ENCODE measurements at regions not wholly inside any gene's neighbourhood (a gene's known extent, or its start where the extent isn't known, plus 50 kb on each side); places are given as distances from the start of the nearest gene placed in this dataset.

DNA sequence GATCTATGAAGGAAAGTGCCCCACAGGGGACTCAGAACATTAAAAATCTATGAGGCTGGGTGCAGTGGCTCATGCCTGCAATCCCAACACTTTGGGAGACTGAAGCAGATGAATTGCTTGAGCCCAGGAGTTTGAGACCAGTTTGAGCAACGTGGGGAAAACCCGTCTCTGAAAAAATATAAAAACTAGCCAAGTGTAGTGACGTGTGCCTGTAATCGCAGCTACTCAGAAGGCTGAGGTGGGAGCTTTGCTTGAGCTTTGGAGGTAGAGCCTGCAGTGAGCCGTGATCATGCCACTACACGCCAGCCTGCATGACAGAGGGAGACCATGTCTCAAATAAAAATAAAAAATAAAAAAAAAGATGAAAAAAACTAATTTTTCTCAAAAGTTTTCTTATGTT, 1070.6 kb downstream of the PCDH9 start:
- TF ChIP-seq, protein P1, sequence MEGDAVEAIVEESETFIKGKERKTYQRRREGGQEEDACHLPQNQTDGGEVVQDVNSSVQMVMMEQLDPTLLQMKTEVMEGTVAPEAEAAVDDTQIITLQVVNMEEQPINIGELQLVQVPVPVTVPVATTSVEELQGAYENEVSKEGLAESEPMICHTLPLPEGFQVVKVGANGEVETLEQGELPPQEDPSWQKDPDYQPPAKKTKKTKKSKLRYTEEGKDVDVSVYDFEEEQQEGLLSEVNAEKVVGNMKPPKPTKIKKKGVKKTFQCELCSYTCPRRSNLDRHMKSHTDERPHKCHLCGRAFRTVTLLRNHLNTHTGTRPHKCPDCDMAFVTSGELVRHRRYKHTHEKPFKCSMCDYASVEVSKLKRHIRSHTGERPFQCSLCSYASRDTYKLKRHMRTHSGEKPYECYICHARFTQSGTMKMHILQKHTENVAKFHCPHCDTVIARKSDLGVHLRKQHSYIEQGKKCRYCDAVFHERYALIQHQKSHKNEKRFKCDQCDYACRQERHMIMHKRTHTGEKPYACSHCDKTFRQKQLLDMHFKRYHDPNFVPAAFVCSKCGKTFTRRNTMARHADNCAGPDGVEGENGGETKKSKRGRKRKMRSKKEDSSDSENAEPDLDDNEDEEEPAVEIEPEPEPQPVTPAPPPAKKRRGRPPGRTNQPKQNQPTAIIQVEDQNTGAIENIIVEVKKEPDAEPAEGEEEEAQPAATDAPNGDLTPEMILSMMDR (IDR thresholded peaks at IDR 0.05; ENCODE audit: poor library complexity): no peak
- no peak for TF ChIP-seq EZH2 (IDR thresholded peaks at IDR 0.05; ENCODE audit: borderline replicate concordance)

Data from hepatocyte (in vitro differentiated cells).